SU-DHL-6 (cell line): ENCODE measurements at regions not wholly inside any gene's neighbourhood (a gene's known extent, or its start where the extent isn't known, plus 50 kb on each side); places are given as distances from the start of the nearest gene placed in this dataset.

Experiments
- EZH2phosphoT487 ChIP-seq: fragments of 200-600 bp; sonication (generic), shearing (Covaris generic); conservative IDR thresholded peaks from 2 replicates; pipeline ENCODE4 v1.6.1; 2018; ENCODE audit warnings: mild to moderate bottlenecking, antibody characterized with exemption, low read length, moderate library complexity, mixed read lengths
- TF ChIP-seq, protein P1 (sequence below): fragments of 200-600 bp; sonication (generic); IDR thresholded peaks from one replicate; pipeline ENCODE4 v1.5.1; 2017; ENCODE audit warnings: antibody characterized with exemption, mild to moderate bottlenecking, low read length, moderate library complexity; ENCODE audit not compliant: insufficient read depth, poor library complexity, severe bottlenecking

- TF ChIP-seq, protein P1, sequence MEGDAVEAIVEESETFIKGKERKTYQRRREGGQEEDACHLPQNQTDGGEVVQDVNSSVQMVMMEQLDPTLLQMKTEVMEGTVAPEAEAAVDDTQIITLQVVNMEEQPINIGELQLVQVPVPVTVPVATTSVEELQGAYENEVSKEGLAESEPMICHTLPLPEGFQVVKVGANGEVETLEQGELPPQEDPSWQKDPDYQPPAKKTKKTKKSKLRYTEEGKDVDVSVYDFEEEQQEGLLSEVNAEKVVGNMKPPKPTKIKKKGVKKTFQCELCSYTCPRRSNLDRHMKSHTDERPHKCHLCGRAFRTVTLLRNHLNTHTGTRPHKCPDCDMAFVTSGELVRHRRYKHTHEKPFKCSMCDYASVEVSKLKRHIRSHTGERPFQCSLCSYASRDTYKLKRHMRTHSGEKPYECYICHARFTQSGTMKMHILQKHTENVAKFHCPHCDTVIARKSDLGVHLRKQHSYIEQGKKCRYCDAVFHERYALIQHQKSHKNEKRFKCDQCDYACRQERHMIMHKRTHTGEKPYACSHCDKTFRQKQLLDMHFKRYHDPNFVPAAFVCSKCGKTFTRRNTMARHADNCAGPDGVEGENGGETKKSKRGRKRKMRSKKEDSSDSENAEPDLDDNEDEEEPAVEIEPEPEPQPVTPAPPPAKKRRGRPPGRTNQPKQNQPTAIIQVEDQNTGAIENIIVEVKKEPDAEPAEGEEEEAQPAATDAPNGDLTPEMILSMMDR: no peak
- TF ChIP-seq EZH2phosphoT487: no peak
Observed at GRCh38 chr3:41029356-41029755, 169.9 kb upstream of the CTNNB1 start.
